Lower leg skin (tissue), 4 donors: ENCODE measurements at regions not wholly inside any gene's neighbourhood (a gene's known extent, or its start where the extent isn't known, plus 50 kb on each side); places are given as distances from the start of the nearest gene placed in this dataset.

Experiments
- DNase-seq, 2 donors: peaks; one replicate each; pipeline ENCODE4 v3.0.0-alpha.2; 2019; ENCODE audit warnings: low spot score in 2 of 2
- H3K4me3 ChIP-seq: fragments of 200-600 bp; sonication (generic); 2 replicates; pipeline ENCODE4 v1.5.1; 2017; ENCODE audit warnings: mild to moderate bottlenecking, low read depth; ENCODE audit not compliant: poor library complexity, severe bottlenecking
- CTCF ChIP-seq, 3 donors: fragments of 450-650 bp; IDR thresholded peaks; one replicate each; pipeline ENCODE4 v1.5.1; 2016; ENCODE audit warnings: antibody characterized with exemption in 3 of 3, mild to moderate bottlenecking in 3 of 3, moderate library complexity in 2 of 3
- POLR2A ChIP-seq, 2 donors: fragments of 450-650 bp; IDR thresholded peaks; one replicate each; pipeline ENCODE4 v1.6.1; 2016 to 2017; ENCODE audit warnings: antibody characterized with exemption in 2 of 2, mild to moderate bottlenecking in 1 of 2, moderate library complexity in 1 of 2
- WGBS, 2 donors: methylation state at CpG; one replicate each; pipeline ENCODE4 v1.1.5; 2018; 5-methylcytosine and 5-hydroxymethylcytosine counted together
- intact Hi-C: fragments of 100-400 bp; cut with DNase I; formaldehyde crosslinking; loops from one replicate; pipeline ENCODE4 v1.15.0; 2023; ENCODE audit warnings: low total_unique reads

- DNase-seq: no peak
- intact Hi-C loops: no loop called here
- TF ChIP-seq POLR2A (IDR thresholded peaks at IDR 0.05) (no peak), CTCF (IDR thresholded peaks at IDR 0.05) (no peak)
- 20 to 42% methylated on average over 1 of the region's 1 CpG for WGBS, 2 donors
- H3K4me3 ChIP-seq: no peak overlapping the region
These were observed 67.7 kb downstream of the PLEKHG1 start for GRCh38 chr6:150667359-150667758.

GRCh38 chr6:150667977-150668716 is 68.5 kb downstream of the PLEKHG1 start:
- no peak overlapping the region for H3K4me3 ChIP-seq
- WGBS, 2 donors: 12 to 16% methylated on average over 8 of the region's 8 CpGs
- intact Hi-C loops: no loop called here
- TF ChIP-seq POLR2A (IDR thresholded peaks at IDR 0.05): no peak
- TF ChIP-seq CTCF (IDR thresholded peaks at IDR 0.05): no peak
- DNase-seq: peak; percentile 92 to 98

GRCh38 chr6:150668900-150669302 is 69.2 kb downstream of the PLEKHG1 start:
- intact Hi-C loops: no loop called here
- WGBS, 2 donors: 28 to 31% methylated on average over 1 of the region's 1 CpG
- no peak for DNase-seq
- H3K4me3 ChIP-seq: no peak overlapping the region
- no peak for TF ChIP-seq CTCF (IDR thresholded peaks at IDR 0.05)
- TF ChIP-seq POLR2A (IDR thresholded peaks at IDR 0.05): no peak

DNA sequence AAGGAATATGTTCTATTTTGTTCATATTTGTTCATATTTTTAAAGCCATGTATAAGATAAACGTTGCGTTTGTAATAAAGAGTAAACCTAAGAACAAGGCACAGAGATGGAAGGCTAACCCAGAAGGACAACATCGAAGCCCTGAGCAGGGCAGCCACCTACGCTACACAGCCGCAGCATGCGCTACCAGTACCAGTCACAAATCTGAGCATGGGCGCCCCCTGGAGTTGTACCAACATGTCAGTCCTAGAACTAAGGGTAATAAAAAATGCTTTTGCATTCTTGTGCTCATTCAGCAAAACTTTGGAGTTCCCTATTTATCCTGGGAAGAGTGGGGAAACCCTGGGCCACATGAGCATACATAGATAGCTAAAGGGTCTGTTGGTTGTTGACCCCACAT is 70.6 kb downstream of the PLEKHG1 start:
- 96% methylated on average over 7 of the region's 7 CpGs for WGBS, 2 donors
- H3K4me3 ChIP-seq: no peak overlapping the region
- intact Hi-C loops: no loop called here
- no peak for TF ChIP-seq CTCF (IDR thresholded peaks at IDR 0.05)
- TF ChIP-seq POLR2A (IDR thresholded peaks at IDR 0.05): no peak
- no peak for DNase-seq

DNA sequence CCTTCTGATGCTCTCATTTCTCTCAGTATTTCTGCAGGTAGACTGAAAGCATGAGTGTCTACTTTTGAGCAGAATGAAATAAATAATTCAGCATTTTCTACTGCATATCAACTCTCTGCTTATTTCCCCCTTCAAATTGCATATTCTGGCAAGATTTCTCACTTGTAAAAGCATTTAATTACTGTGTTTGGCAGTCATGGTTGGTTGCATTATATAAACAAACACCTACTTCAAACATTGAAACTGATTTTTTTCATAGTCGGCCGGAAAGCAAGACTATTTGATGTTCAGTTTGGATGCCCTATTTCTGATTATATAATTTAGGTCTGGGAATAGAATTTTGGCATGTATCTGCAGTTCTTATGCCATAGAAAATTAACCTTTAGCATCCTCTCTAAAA is 73.1 kb downstream of the PLEKHG1 start:
- no peak overlapping the region for H3K4me3 ChIP-seq
- no peak for DNase-seq
- intact Hi-C loops: no loop called here
- WGBS, 2 donors: 26 to 39% methylated on average over 2 of the region's 2 CpGs
- no peak for TF ChIP-seq POLR2A (IDR thresholded peaks at IDR 0.05)
- TF ChIP-seq CTCF (IDR thresholded peaks at IDR 0.05): no peak
